ENCODE measurements at regions not wholly inside any gene's neighbourhood (a gene's known extent, or its start where the extent isn't known, plus 50 kb on each side); places are given as distances from the start of the nearest gene placed in this dataset.

DNA sequence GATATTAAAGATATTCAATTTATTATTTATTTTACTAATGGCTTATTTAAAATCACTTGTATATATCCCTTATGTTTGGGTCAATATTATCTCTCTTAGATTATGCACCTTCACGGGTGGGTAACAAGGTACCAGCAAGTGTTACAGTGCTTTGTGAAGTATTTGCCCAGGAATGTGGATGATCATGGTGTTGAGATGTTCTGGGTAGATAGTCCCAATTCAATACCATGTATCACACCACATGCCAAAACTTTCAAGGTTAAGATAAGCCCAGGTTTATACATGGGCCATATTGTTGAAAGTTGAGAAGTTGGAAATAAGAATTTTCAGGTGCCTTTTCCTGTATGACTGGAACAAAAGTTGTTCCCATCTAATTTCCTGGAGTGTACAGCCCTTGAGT is 131.3 kb upstream of the RASSF8 start:
- H3K27me3 ChIP-seq: no peaks in the 10 kb centered on the region
- no peaks in the 10 kb centered on the region for H3K9me3 ChIP-seq
- TF ChIP-seq, protein P1, sequence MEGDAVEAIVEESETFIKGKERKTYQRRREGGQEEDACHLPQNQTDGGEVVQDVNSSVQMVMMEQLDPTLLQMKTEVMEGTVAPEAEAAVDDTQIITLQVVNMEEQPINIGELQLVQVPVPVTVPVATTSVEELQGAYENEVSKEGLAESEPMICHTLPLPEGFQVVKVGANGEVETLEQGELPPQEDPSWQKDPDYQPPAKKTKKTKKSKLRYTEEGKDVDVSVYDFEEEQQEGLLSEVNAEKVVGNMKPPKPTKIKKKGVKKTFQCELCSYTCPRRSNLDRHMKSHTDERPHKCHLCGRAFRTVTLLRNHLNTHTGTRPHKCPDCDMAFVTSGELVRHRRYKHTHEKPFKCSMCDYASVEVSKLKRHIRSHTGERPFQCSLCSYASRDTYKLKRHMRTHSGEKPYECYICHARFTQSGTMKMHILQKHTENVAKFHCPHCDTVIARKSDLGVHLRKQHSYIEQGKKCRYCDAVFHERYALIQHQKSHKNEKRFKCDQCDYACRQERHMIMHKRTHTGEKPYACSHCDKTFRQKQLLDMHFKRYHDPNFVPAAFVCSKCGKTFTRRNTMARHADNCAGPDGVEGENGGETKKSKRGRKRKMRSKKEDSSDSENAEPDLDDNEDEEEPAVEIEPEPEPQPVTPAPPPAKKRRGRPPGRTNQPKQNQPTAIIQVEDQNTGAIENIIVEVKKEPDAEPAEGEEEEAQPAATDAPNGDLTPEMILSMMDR (IDR thresholded peaks at IDR 0.05): no peak
- intact Hi-C loops (cut with DNase I): no loop called here
- H3K4me1 ChIP-seq: no peaks in the 10 kb centered on the region
- no peak overlapping the region for H3K27ac ChIP-seq
- no peak for ATAC-seq
- H3K36me3 ChIP-seq: no peaks in the 10 kb centered on the region
- DNase-seq: no peak
- H3K4me3 ChIP-seq: no peak overlapping the region

GRCh38 chr12:25827747-25828146 is 130.7 kb upstream of the RASSF8 start:
- Histone ChIP-seq H3K27ac (no peak overlapping the region), H3K9me3 (no peaks in the 10 kb centered on the region), H3K4me3 (no peak overlapping the region), H3K36me3 (no peaks in the 10 kb centered on the region), H3K27me3 (no peaks in the 10 kb centered on the region), H3K4me1 (no peaks in the 10 kb centered on the region)
- no peak for ATAC-seq
- DNase-seq: no peak
- TF ChIP-seq, protein P1 (IDR thresholded peaks at IDR 0.05): no peak
- intact Hi-C loops (cut with DNase I): no loop called here

- TF ChIP-seq, protein P1 (IDR thresholded peaks at IDR 0.05): no peak
- intact Hi-C loops (cut with DNase I): no loop called here
Measured at GRCh38 chr12:25828188-25828587, 130.3 kb upstream of the RASSF8 start.

GRCh38 chr12:25829192-25829591 is 129.3 kb upstream of the RASSF8 start:
- intact Hi-C loops (cut with DNase I): no loop called here
- no peak for DNase-seq
- H3K36me3 ChIP-seq: no peaks in the 10 kb centered on the region
- no peak overlapping the region for H3K4me3 ChIP-seq
- no peaks in the 10 kb centered on the region for H3K27me3 ChIP-seq
- no peaks in the 10 kb centered on the region for H3K4me1 ChIP-seq
- no peaks in the 10 kb centered on the region for H3K9me3 ChIP-seq
- H3K27ac ChIP-seq: no peak overlapping the region
- TF ChIP-seq, protein P1 (IDR thresholded peaks at IDR 0.05): no peak
- ATAC-seq: peak; percentile 57

More at GRCh38 chr12:25828188-25828587, 130.3 kb upstream of the RASSF8 start:
- Histone ChIP-seq H3K36me3 (no peaks in the 10 kb centered on the region), H3K27ac (no peak overlapping the region), H3K4me3 (no peak overlapping the region), H3K9me3 (no peaks in the 10 kb centered on the region), H3K27me3 (no peaks in the 10 kb centered on the region), H3K4me1 (no peaks in the 10 kb centered on the region)
- DNase-seq (no peak), ATAC-seq (no peak)

DNA sequence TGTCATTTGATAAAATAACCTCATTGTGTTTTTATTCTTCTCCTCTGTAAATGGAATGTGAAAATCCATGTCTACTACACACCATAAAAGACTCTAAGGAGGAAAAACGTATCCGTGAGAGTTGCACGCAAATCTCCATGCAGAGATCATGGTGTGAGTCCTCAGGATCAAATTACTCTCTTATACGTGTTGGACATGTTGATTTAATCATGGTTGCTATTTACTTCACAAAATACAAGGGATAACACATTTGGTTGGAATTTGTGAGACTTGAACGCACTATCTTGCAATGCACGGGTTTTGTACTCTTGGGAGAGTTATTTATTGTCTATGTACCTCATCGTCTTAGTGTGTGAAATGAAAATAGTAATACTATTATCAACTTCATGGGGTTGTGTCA is 128.0 kb upstream of the RASSF8 start:
- H3K36me3 ChIP-seq: no peaks in the 10 kb centered on the region
- no peak overlapping the region for H3K4me3 ChIP-seq
- no peak overlapping the region for H3K27ac ChIP-seq
- DNase-seq: no peak
- TF ChIP-seq, protein P1 (IDR thresholded peaks at IDR 0.05): no peak
- no peaks in the 10 kb centered on the region for H3K27me3 ChIP-seq
- no peak for ATAC-seq
- no peaks in the 10 kb centered on the region for H3K9me3 ChIP-seq
- H3K4me1 ChIP-seq: no peaks in the 10 kb centered on the region
- intact Hi-C loops (cut with DNase I): no loop called here

DNA sequence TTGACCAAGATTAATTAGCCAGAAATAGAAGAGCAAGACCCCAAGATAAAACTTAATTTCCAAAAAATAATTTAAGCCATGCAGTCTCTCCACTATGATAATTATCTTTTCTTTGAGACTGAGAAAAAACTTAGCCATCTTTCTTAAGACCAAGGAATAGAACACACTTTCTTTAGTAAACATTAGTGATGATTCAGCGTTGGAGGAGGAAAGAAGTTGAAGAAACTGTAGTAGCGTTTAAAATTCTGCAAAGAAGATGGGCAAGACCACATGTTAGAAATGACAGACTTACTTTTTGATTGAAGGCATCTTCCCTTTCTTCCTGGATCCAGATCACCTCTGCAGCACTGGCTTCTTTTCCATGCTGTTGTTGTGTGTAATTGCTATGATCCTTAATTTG is 124.8 kb upstream of the RASSF8 start:
- no peak overlapping the region for H3K27ac ChIP-seq
- H3K9me3 ChIP-seq: no peaks in the 10 kb centered on the region
- intact Hi-C loops (cut with DNase I): no loop called here
- H3K36me3 ChIP-seq: no peaks in the 10 kb centered on the region
- no peak overlapping the region for H3K4me3 ChIP-seq
- DNase-seq (no peak), ATAC-seq (no peak)
- TF ChIP-seq, protein P1 (IDR thresholded peaks at IDR 0.05): no peak
- no peaks in the 10 kb centered on the region for H3K4me1 ChIP-seq
- H3K27me3 ChIP-seq: no peaks in the 10 kb centered on the region
